Astrocyte (in vitro differentiated cells and primary cell): ENCODE measurements at regions not wholly inside any gene's neighbourhood (a gene's known extent, or its start where the extent isn't known, plus 50 kb on each side); places are given as distances from the start of the nearest gene placed in this dataset.
A peak's percentile ranks its signal among the peaks of the same experiment; 100 is the strongest.
"Not testable (repeated sequence)": the region's sequence is repeated elsewhere in the genome, so short reads cannot be mapped to it uniquely, and the experiment has no call there.

Source experiments
- DNase-seq: peaks from one replicate; pipeline ENCODE4 v3.0.0-alpha.2; 2010; ENCODE audit warnings: low read depth
- FAIRE-seq: peaks from 2 replicates; lab custom pipeline; 2011; peaks lifted over from hg19 to GRCh38; lab: Jason Lieb, UNC
- H2AFZ ChIP-seq: 2 replicates; pipeline ENCODE4 v1.6.0; 2012; ENCODE audit warnings: low read depth, low read length, inconsistent platforms
- H3K27ac ChIP-seq: 2 replicates; pipeline ENCODE4 v1.5.1; 2011; ENCODE audit warnings: low read depth, low read length, inconsistent platforms
- H3K27me3 ChIP-seq: 2 replicates; pipeline ENCODE4 v1.6.0; 2011; ENCODE audit warnings: low read length, inconsistent platforms; ENCODE audit not compliant: insufficient read depth
- H3K36me3 ChIP-seq: 2 replicates; pipeline ENCODE4 v1.5.1; 2011; ENCODE audit warnings: low read length, inconsistent platforms; ENCODE audit not compliant: insufficient read depth
- H3K4me1 ChIP-seq: 2 replicates; pipeline ENCODE4 v1.5.1; 2011; ENCODE audit warnings: low read length, inconsistent platforms; ENCODE audit not compliant: insufficient read depth
- H3K4me2 ChIP-seq: 2 replicates; pipeline ENCODE4 v1.6.0; 2012; ENCODE audit warnings: low read length, inconsistent platforms
- H3K4me3 ChIP-seq: 2 replicates; pipeline ENCODE4 v1.5.1; 2011; ENCODE audit warnings: low read depth, mild to moderate bottlenecking, low read length, inconsistent platforms; ENCODE audit not compliant: insufficient read depth
- H3K79me2 ChIP-seq: 2 replicates; pipeline ENCODE4 v1.6.0; 2012; ENCODE audit warnings: mild to moderate bottlenecking, low read length, inconsistent platforms; ENCODE audit not compliant: insufficient read depth
- H3K9ac ChIP-seq: 2 replicates; pipeline ENCODE4 v1.6.0; 2012; ENCODE audit warnings: mild to moderate bottlenecking, low read length, inconsistent platforms
- H3K9me3 ChIP-seq: 2 replicates; pipeline ENCODE4 v1.5.1; 2012; ENCODE audit warnings: low read depth, mild to moderate bottlenecking, low read length, inconsistent platforms; ENCODE audit not compliant: insufficient read depth
- H4K20me1 ChIP-seq: 2 replicates; pipeline ENCODE4 v1.6.0; 2012; ENCODE audit warnings: low read length, inconsistent platforms; ENCODE audit not compliant: insufficient read depth
- H3K27ac Mint-ChIP-seq: one replicate; pipeline ENCODE4 v1.8.0; 2021; ENCODE audit warnings: mild to moderate bottlenecking, mixed read lengths; ENCODE audit not compliant: unreplicated experiment
- H3K27me3 Mint-ChIP-seq: one replicate; pipeline ENCODE4 v1.8.0; 2021; ENCODE audit warnings: low read depth, mixed read lengths; ENCODE audit not compliant: unreplicated experiment
- H3K36me3 Mint-ChIP-seq: one replicate; pipeline ENCODE4 v1.8.0; 2021; ENCODE audit warnings: low read depth, mixed read lengths; ENCODE audit not compliant: unreplicated experiment
- H3K4me1 Mint-ChIP-seq: one replicate; pipeline ENCODE4 v1.8.0; 2021; ENCODE audit warnings: low read depth, mixed read lengths; ENCODE audit not compliant: unreplicated experiment
- H3K4me3 Mint-ChIP-seq: one replicate; pipeline ENCODE4 v1.8.0; 2021; ENCODE audit warnings: mild to moderate bottlenecking, moderate library complexity, mixed read lengths; ENCODE audit not compliant: unreplicated experiment
- H3K9me3 Mint-ChIP-seq: one replicate; pipeline ENCODE4 v1.8.0; 2021; ENCODE audit warnings: mild to moderate bottlenecking, mixed read lengths; ENCODE audit not compliant: unreplicated experiment
- CTCF ChIP-seq: IDR thresholded peaks from 2 replicates; pipeline ENCODE4 v1.5.1; 2011; ENCODE audit warnings: low read depth, mild to moderate bottlenecking, inconsistent platforms, low read length, moderate library complexity; ENCODE audit not compliant: insufficient read depth
- EZH2 ChIP-seq: IDR thresholded peaks from 2 replicates; pipeline ENCODE4 v1.6.1; 2012; ENCODE audit warnings: mild to moderate bottlenecking, low read length, inconsistent platforms; ENCODE audit not compliant: insufficient read depth

- FAIRE-seq (no peak), DNase-seq (peak; percentile 50)
- H3K79me2 ChIP-seq = no peaks in the 10 kb centered on the region
- no peaks in the 10 kb centered on the region for H3K36me3 Mint-ChIP-seq
- no peak overlapping the region for H3K4me3 Mint-ChIP-seq
- H4K20me1 ChIP-seq = no peaks in the 10 kb centered on the region
- H3K27me3 ChIP-seq = no peaks in the 10 kb centered on the region
- no peak overlapping the region for H3K4me3 ChIP-seq
- no peaks in the 10 kb centered on the region for H3K9me3 Mint-ChIP-seq
- no peak overlapping the region for H3K9ac ChIP-seq
- H3K9me3 ChIP-seq = no peaks in the 10 kb centered on the region
- no peak overlapping the region for H3K27ac ChIP-seq
- no peak overlapping the region for H3K27ac Mint-ChIP-seq
- H3K4me1 ChIP-seq = no peaks in the 10 kb centered on the region
- H3K4me1 Mint-ChIP-seq = peaks cover 3% of the 10 kb centered on the region
- no peak overlapping the region for H3K4me2 ChIP-seq
- TF ChIP-seq CTCF (no peak), EZH2 (no peak)
- H3K27me3 Mint-ChIP-seq = no peaks in the 10 kb centered on the region
- no peaks in the 10 kb centered on the region for H3K36me3 ChIP-seq
- no peak overlapping the region for H2AFZ ChIP-seq
These were observed 770.0 kb upstream of the CDH10 start for GRCh38 chr5:25414742-25415141.

GRCh38 chr5:25412116-25412661, 767.4 kb upstream of the CDH10 start:
- H3K4me2 ChIP-seq = no peak overlapping the region
- no peaks in the 10 kb centered on the region for H3K4me1 ChIP-seq
- H3K36me3 ChIP-seq = no peaks in the 10 kb centered on the region
- H3K4me3 Mint-ChIP-seq = no peak overlapping the region
- H3K36me3 Mint-ChIP-seq = no peaks in the 10 kb centered on the region
- no peak overlapping the region for H3K27ac ChIP-seq
- no peak overlapping the region for H3K4me3 ChIP-seq
- H3K27me3 ChIP-seq = no peaks in the 10 kb centered on the region
- no peaks in the 10 kb centered on the region for H3K27me3 Mint-ChIP-seq
- H3K79me2 ChIP-seq = no peaks in the 10 kb centered on the region
- no peak for DNase-seq
- H3K9me3 ChIP-seq = no peaks in the 10 kb centered on the region
- peaks cover 3% of the 10 kb centered on the region for H3K4me1 Mint-ChIP-seq
- no peak for FAIRE-seq
- no peak overlapping the region for H3K27ac Mint-ChIP-seq
- no peaks in the 10 kb centered on the region for H4K20me1 ChIP-seq
- peaks cover 6% of the 10 kb centered on the region for H3K9me3 Mint-ChIP-seq
- no peak overlapping the region for H3K9ac ChIP-seq
- H2AFZ ChIP-seq = no peak overlapping the region
- TF ChIP-seq CTCF (no peak), EZH2 (no peak)

GRCh38 chr5:25407365-25407764, 762.6 kb upstream of the CDH10 start:
- H3K4me1 Mint-ChIP-seq, H3K36me3 Mint-ChIP-seq: not testable (repeated sequence)

More at GRCh38 chr5:25407365-25407764, 762.6 kb upstream of the CDH10 start:
- not testable (repeated sequence) for H3K4me3 ChIP-seq, H4K20me1 ChIP-seq, H2AFZ ChIP-seq, H3K9me3 ChIP-seq, H3K27me3 Mint-ChIP-seq, DNase-seq, H3K79me2 ChIP-seq, FAIRE-seq, H3K36me3 ChIP-seq, H3K4me2 ChIP-seq, H3K27ac ChIP-seq, H3K27ac Mint-ChIP-seq, H3K4me1 ChIP-seq, H3K27me3 ChIP-seq, H3K9ac ChIP-seq, H3K9me3 Mint-ChIP-seq, H3K4me3 Mint-ChIP-seq
